Vagina (tissue), 2 donors: ENCODE measurements at regions not wholly inside any gene's neighbourhood (a gene's known extent, or its start where the extent isn't known, plus 50 kb on each side); places are given as distances from the start of the nearest gene placed in this dataset.

ENCODE experiments used
- POLR2A ChIP-seq, 2 donors: fragments of 450-650 bp; IDR thresholded peaks; one replicate each; pipeline ENCODE4 v1.6.1; 2017; ENCODE audit warnings: antibody characterized with exemption in 2 of 2, mild to moderate bottlenecking in 2 of 2, moderate library complexity in 2 of 2
- TF ChIP-seq, protein P1 (sequence below), 3 experiments: fragments of 450-650 bp in 2 of 3; fragments of 200-600 bp in 1 of 3; sonication (generic) in 1 of 3; IDR thresholded peaks; one replicate each; pipeline ENCODE4 v1.5.1; 2017 to 2019; ENCODE audit warnings: antibody characterized with exemption in 3 of 3, mild to moderate bottlenecking in 2 of 3, moderate library complexity in 2 of 3

DNA sequence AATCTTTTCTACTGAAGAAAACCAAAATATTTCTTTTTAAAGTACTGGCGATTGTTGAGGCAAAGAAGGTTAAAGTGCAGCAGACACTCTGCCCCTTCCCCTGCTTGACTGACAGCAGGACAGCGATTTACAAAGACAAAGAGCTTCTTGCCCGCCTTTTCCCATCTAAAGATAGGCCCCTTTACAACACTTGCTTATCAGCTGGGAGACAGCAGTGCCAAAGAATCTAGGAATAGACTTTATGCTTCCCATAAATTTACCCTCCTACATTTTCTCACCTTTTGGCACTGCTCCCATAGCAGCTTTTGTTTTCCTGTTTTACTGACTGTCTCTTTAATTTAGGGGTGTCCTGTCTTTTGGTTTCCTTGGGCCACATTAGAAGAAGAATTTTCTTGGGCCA, 824.1 kb downstream of the CCSER2 start:
- TF ChIP-seq, protein P1, sequence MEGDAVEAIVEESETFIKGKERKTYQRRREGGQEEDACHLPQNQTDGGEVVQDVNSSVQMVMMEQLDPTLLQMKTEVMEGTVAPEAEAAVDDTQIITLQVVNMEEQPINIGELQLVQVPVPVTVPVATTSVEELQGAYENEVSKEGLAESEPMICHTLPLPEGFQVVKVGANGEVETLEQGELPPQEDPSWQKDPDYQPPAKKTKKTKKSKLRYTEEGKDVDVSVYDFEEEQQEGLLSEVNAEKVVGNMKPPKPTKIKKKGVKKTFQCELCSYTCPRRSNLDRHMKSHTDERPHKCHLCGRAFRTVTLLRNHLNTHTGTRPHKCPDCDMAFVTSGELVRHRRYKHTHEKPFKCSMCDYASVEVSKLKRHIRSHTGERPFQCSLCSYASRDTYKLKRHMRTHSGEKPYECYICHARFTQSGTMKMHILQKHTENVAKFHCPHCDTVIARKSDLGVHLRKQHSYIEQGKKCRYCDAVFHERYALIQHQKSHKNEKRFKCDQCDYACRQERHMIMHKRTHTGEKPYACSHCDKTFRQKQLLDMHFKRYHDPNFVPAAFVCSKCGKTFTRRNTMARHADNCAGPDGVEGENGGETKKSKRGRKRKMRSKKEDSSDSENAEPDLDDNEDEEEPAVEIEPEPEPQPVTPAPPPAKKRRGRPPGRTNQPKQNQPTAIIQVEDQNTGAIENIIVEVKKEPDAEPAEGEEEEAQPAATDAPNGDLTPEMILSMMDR (IDR thresholded peaks at IDR 0.05), result no peak
- TF ChIP-seq POLR2A (IDR thresholded peaks at IDR 0.05), result no peak
